K562 (cell line): ENCODE measurements at regions not wholly inside any gene's neighbourhood (a gene's known extent, or its start where the extent isn't known, plus 50 kb on each side); places are given as distances from the start of the nearest gene placed in this dataset.

Source experiments
- ATAC-seq: fragments of 200-7000 bp; cut with Tn5 transposase; 3 replicates; pipeline ENCODE4 v1.9.1; 2020; ENCODE audit warnings: moderate library complexity
- BruUV-seq: library from RNA; stranded (reverse); fragments of 400-500 nt; replicated peaks from 2 replicates; lab custom pipeline; 2021; lab: Mats Ljungman, UMichigan
- CTCF ChIA-PET: fragments of 300-600 bp; formaldehyde crosslinking; extraction: SDS; loops from one replicate; lab custom pipeline; 2021; ENCODE audit warnings: low intra/inter-chr PET ratio; lab: Yijun Ruan, JAX
- POLR2A ChIA-PET: fragments of 300-600, 350-650 bp; sonication (Branson Sonifier 250); formaldehyde crosslinking; extraction: SDS; loops from one replicate; lab custom pipeline; 2021; ENCODE audit warnings: antibody characterized with exemption, inconsistent platforms; lab: Yijun Ruan, JAX
- DNase-seq, 4 experiments: peaks; one replicate each; pipeline versions ENCODE4 v3.0.0 to v3.0.0-alpha.2; 2011 to 2018; ENCODE audit warnings: low spot score in 3 of 4, mixed read lengths in 3 of 4; ENCODE audit errors: extremely low read depth in 1 of 4
- FAIRE-seq: peaks from 2 replicates; lab custom pipeline; 2011; peaks lifted over from hg19 to GRCh38; lab: Jason Lieb, UNC
- H2AFZ ChIP-seq: 2 replicates; pipeline ENCODE4 v1.6.0; 2011; ENCODE audit warnings: low read depth, low read length, control low read depth, inconsistent platforms
- H3K27ac ChIP-seq: fragments of 200-600 bp; 3 replicates; pipeline ENCODE4 v1.8.0; 2011; ENCODE audit warnings: low read depth, mild to moderate bottlenecking, control low read depth, inconsistent platforms, low read length, moderate library complexity, mixed read lengths; ENCODE audit errors: extremely low read depth
- H3K27me3 ChIP-seq, 2 experiments: fragments of 300-600 bp in 1 of 2; 2 replicates in 1 of 2; 3 replicates in 1 of 2; pipeline versions ENCODE4 v1.6.0 to v1.8.0; 2011; ENCODE audit warnings: inconsistent platforms in 2 of 2, low read length in 2 of 2, mild to moderate bottlenecking in 1 of 2, mixed read lengths in 1 of 2, moderate library complexity in 1 of 2; ENCODE audit not compliant: control insufficient read depth in 2 of 2, insufficient read depth in 2 of 2
- H3K36me3 ChIP-seq: fragments of 300-600 bp; 3 replicates; pipeline ENCODE4 v1.8.0; 2011; ENCODE audit warnings: mild to moderate bottlenecking, low read length, inconsistent platforms; ENCODE audit not compliant: control insufficient read depth, insufficient read depth
- H3K4me1 ChIP-seq, 2 experiments: fragments of 200-600 bp in 1 of 2; replicated peaks in 1 of 2; 2 replicates in 1 of 2; 3 replicates in 1 of 2; pipeline versions ENCODE4 v1.5.1 to v1.8.0; 2011; ENCODE audit warnings: inconsistent platforms in 2 of 2, low read length in 2 of 2, mild to moderate bottlenecking in 1 of 2, mixed read lengths in 1 of 2, moderate library complexity in 1 of 2; ENCODE audit not compliant: control insufficient read depth in 2 of 2, insufficient read depth in 2 of 2
- H3K4me2 ChIP-seq: 2 replicates; pipeline ENCODE4 v1.6.1; 2011; ENCODE audit warnings: low read length, control low read depth, inconsistent platforms, mixed read lengths; ENCODE audit not compliant: insufficient read depth
- H3K4me3 ChIP-seq: fragments of 200-600 bp; sonication (generic), shearing (Covaris generic); 2 replicates; pipeline ENCODE4 v1.5.1; 2016; ENCODE audit warnings: control low read depth, inconsistent platforms
- H3K79me2 ChIP-seq: fragments of 200-600 bp; 3 replicates; pipeline ENCODE4 v1.8.0; 2011; ENCODE audit warnings: low read length, inconsistent platforms; ENCODE audit not compliant: control insufficient read depth, insufficient read depth
- H3K9ac ChIP-seq, 2 experiments: 2 replicates each; pipeline versions ENCODE4 v1.6.0 to v1.6.1; 2011; ENCODE audit warnings: low read depth in 2 of 2, low read length in 2 of 2, control low read depth in 1 of 2, inconsistent platforms in 1 of 2, mild to moderate bottlenecking in 1 of 2, mixed read lengths in 1 of 2; ENCODE audit not compliant: insufficient read depth in 1 of 2
- H3K9me1 ChIP-seq: one replicate; pipeline ENCODE4 v1.6.0; 2011; ENCODE audit warnings: inconsistent platforms, mild to moderate bottlenecking, low read length, moderate library complexity; ENCODE audit not compliant: control insufficient read depth, insufficient read depth
- H3K9me3 ChIP-seq: replicated peaks from 2 replicates; pipeline ENCODE4 v1.5.1; 2011; ENCODE audit warnings: low read depth, low read length, inconsistent platforms; ENCODE audit not compliant: control insufficient read depth, insufficient read depth
- H4K20me1 ChIP-seq: replicated peaks from 2 replicates; pipeline ENCODE4 v1.6.1; 2011; ENCODE audit warnings: low read length, inconsistent platforms, mixed read lengths; ENCODE audit not compliant: control insufficient read depth, insufficient read depth
- BRCA1 ChIP-seq, 2 experiments: fragments of 450-650 bp in 1 of 2; sonication (generic) in 1 of 2; formaldehyde crosslinking in 1 of 2; IDR thresholded peaks; 2 replicates each; pipeline versions ENCODE4 v1.5.0 to v1.6.1; 2017 to 2020; ENCODE audit warnings: mild to moderate bottlenecking in 1 of 2, missing genetic modification reagents in 1 of 2
- ETS2 ChIP-seq: IDR thresholded peaks from 2 replicates; pipeline ENCODE4 v1.6.1; 2016; ENCODE audit warnings: borderline replicate concordance, missing genetic modification characterization, mild to moderate bottlenecking, moderate library complexity, missing compliant biosample characterization; ENCODE audit not compliant: poor library complexity, severe bottlenecking
- GABPB2 ChIP-seq: fragments of 250-450 bp; sonication (Bioruptor Pico); conservative IDR thresholded peaks from 2 replicates; pipeline ENCODE4 v1.5.1; 2021; ENCODE audit warnings: mild to moderate bottlenecking
- MTA1 ChIP-seq: fragments of 450-650 bp; IDR thresholded peaks from 2 replicates; pipeline ENCODE4 v1.6.1; 2017; ENCODE audit warnings: borderline replicate concordance
- NCOA1 ChIP-seq: fragments of 450-650 bp; IDR thresholded peaks from 2 replicates; pipeline ENCODE4 v1.6.1; 2016; ENCODE audit warnings: low read depth
- PML ChIP-seq: IDR thresholded peaks from 2 replicates; pipeline ENCODE4 v1.6.1; 2012; ENCODE audit warnings: low read length, inconsistent platforms
- PPARD ChIP-seq: fragments of 250-450 bp; sonication (Bioruptor Pico); IDR thresholded peaks from 2 replicates; pipeline ENCODE4 v1.8.0; 2022; ENCODE audit warnings: inconsistent platforms, mild to moderate bottlenecking, moderate library complexity
- RCOR1 ChIP-seq, 2 experiments: IDR thresholded peaks; 2 replicates each; pipeline ENCODE4 v1.6.1; 2012; ENCODE audit warnings: low read depth in 2 of 2, low read length in 2 of 2, borderline replicate concordance in 1 of 2, improper control_type of control experiment in 1 of 2
- SAFB ChIP-seq: fragments of 200-400 bp; formaldehyde crosslinking; IDR thresholded peaks from 2 replicates; pipeline ENCODE4 v1.6.1; 2017; ENCODE audit warnings: low read depth, low read length, borderline replicate concordance
- TAF15 ChIP-seq: fragments of 200-400 bp; formaldehyde crosslinking; IDR thresholded peaks from 2 replicates; pipeline ENCODE4 v1.6.1; 2017; ENCODE audit warnings: mild to moderate bottlenecking, low read depth, low read length, moderate library complexity
- TCF7 ChIP-seq: sonication (generic); IDR thresholded peaks from 2 replicates; pipeline ENCODE4 v1.6.1; 2016; ENCODE audit warnings: antibody characterized with exemption, borderline replicate concordance
- ZNF217 ChIP-seq: sonication (generic); formaldehyde crosslinking; IDR thresholded peaks from 2 replicates; pipeline ENCODE4 v1.8.0; 2022; ENCODE audit warnings: mild to moderate bottlenecking, missing genetic modification reagents
- ZNF263 ChIP-seq: sonication (generic); formaldehyde crosslinking; IDR thresholded peaks from 2 replicates; pipeline ENCODE4 v1.8.0; 2022; ENCODE audit warnings: mild to moderate bottlenecking, missing genetic modification reagents, borderline replicate concordance
- ZNF507 ChIP-seq: conservative IDR thresholded peaks from 2 replicates; pipeline ENCODE4 v1.6.1; 2017; ENCODE audit warnings: missing genetic modification characterization, missing compliant biosample characterization
- ZNF695 ChIP-seq: fragments of 450-650 bp; formaldehyde crosslinking; IDR thresholded peaks from 2 replicates; pipeline ENCODE4 v1.4.0; 2020; ENCODE audit warnings: mild to moderate bottlenecking, moderate library complexity
- ZNF785 ChIP-seq: fragments of 250-450 bp; sonication (Bioruptor Pico); IDR thresholded peaks from 2 replicates; pipeline ENCODE4 v1.4.0; 2020; ENCODE audit warnings: mild to moderate bottlenecking
- WGBS: fragments of 100-300 bp; shearing (Covaris generic); methylation state at CpG from one replicate; pipeline ENCODE4 v1.1.6; 2016; ENCODE audit warnings: low coverage, mixed read lengths; ENCODE audit not compliant: insufficient coverage; ENCODE audit errors: missing lambda C conversion rate; 5-methylcytosine and 5-hydroxymethylcytosine counted together
- in situ Hi-C: fragments of 300-500 bp; cut with MboI; formaldehyde crosslinking; loops from 4 replicates; pipeline ENCODE4 v1.15.0; 2018; ENCODE audit warnings: inconsistent platforms, mixed read lengths
- intact Hi-C: fragments of 100-400 bp; cut with micrococcal nuclease; formaldehyde crosslinking; loops from 2 replicates; pipeline ENCODE4 v1.14.2; 2022

DNA sequence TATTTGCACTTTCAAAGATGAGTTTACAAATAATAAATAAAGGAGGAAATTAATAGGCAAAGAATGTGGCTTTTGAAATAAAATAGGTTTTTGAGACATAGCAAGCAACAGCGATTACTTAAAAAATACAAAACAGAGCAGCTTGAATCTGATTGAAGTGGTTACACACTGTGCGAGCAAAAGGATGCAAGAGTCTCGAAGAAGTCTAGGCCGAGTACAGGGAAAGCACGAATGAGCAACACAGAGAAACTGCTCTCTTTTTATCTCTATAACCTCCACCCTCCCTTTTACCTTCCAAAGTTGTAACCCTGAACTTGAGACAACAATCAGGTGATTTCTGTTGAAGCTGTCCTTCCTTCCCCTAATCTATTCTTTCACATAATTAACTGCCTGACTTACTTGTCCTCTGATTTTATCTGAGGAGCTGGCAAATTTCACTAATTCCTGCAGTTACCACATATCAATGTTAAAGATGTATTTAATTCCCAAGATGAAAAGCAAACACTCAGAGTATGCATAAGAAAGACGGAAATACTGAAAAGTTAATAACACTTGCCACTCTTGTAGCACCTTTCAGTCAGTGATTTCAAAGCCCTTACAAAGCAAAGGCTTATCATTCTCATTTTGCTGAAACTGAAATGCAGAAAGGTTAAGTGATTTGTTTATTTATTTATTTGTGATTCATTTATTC, 1030.1 kb downstream of the ADGRL2 start:
- H3K4me1 ChIP-seq, result no peaks in the 10 kb centered on the region
- no peaks in the 10 kb centered on the region for H3K9me3 ChIP-seq
- ChIA-PET POLR2A (no interaction called here), CTCF (no interaction called here)
- H3K4me2 ChIP-seq, result no peak overlapping the region
- ATAC-seq, result no peak
- intact Hi-C loops, result no loop called here
- no peak overlapping the region for H3K4me3 ChIP-seq
- no peaks in the 10 kb centered on the region for H3K79me2 ChIP-seq
- TF ChIP-seq ETS2, result no peak
- no peak for TF ChIP-seq TCF7
- H3K9ac ChIP-seq, result no peak overlapping the region
- no peaks in the 10 kb centered on the region for H4K20me1 ChIP-seq
- in situ Hi-C loops, result no loop called here
- H3K36me3 ChIP-seq, result no peaks in the 10 kb centered on the region
- BruUV-seq, result no TSS peak
- WGBS, result 1% methylated on average over 6 of the region's 6 CpGs
- no peaks in the 10 kb centered on the region for H3K9me1 ChIP-seq
- H2AFZ ChIP-seq, result no peak overlapping the region
- H3K27ac ChIP-seq, result no peak overlapping the region
- no peak for DNase-seq
- H3K27me3 ChIP-seq, result no peaks in the 10 kb centered on the region
- no peak for FAIRE-seq

DNA sequence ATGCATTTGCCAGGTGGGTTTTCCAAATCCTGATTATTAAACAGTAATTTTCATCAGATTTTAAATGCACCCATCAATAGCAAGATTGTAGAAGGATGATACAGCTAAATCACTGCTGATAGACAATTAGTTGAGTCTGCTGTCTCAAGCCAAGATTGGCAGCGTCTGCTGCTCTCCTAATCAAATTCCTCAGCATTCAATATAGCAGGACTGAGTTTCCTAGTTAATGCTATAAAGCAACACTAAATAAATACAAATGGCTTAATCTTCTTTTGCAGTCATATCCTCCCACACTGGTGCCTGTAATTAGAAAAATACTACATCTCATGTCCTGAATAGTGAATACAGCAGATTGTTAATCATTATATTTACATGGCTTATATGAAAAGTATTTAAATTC, 1028.8 kb downstream of the ADGRL2 start:
- Histone ChIP-seq H3K9me3 (no peaks in the 10 kb centered on the region), H3K4me3 (no peak overlapping the region), H3K9ac (no peak overlapping the region), H2AFZ (no peak overlapping the region), H3K4me2 (no peak overlapping the region), H3K27ac (no peak overlapping the region), H3K79me2 (no peaks in the 10 kb centered on the region), H3K4me1 (no peaks in the 10 kb centered on the region), H4K20me1 (no peaks in the 10 kb centered on the region), H3K36me3 (no peaks in the 10 kb centered on the region), H3K27me3 (no peaks in the 10 kb centered on the region), H3K9me1 (no peaks in the 10 kb centered on the region)
- 0% methylated on average over 1 of the region's 1 CpG for WGBS
- intact Hi-C loops (no loop called here), in situ Hi-C loops (no loop called here)
- DNase-seq, result no peak
- no peak for TF ChIP-seq PPARD (CRISPR knock-in tag)
- no peak for TF ChIP-seq RCOR1 (IDR thresholded peaks at IDR 0.05; ENCODE audit: borderline replicate concordance in 1 of 2, low read depth in 2 of 2, low read length in 2 of 2)
- no peak for TF ChIP-seq TAF15
- no peak for TF ChIP-seq ZNF217 (CRISPR knock-in tag)
- TF ChIP-seq MTA1, result no peak
- TF ChIP-seq ZNF695, result no peak
- TF ChIP-seq ZNF785, result no peak
- TF ChIP-seq ZNF507 (tag), result no peak
- TF ChIP-seq PML, result no peak
- no peak for TF ChIP-seq SAFB
- no peak for TF ChIP-seq NCOA1
- no peak for TF ChIP-seq ZNF263 (CRISPR knock-in tag)
- TF ChIP-seq BRCA1 (IDR thresholded peaks at IDR 0.05), result no peak
- no peak for TF ChIP-seq BRCA1 (CRISPR knock-in tag; IDR thresholded peaks at IDR 0.05)
- no peak for TF ChIP-seq GABPB2 (CRISPR knock-in tag)
- FAIRE-seq, result no peak
- POLR2A ChIA-PET, result no interaction called here
- no peak for ATAC-seq
- BruUV-seq, result no TSS peak
- CTCF ChIA-PET, result no interaction called here
